Sigmoid colon (tissue), 6 donors: ENCODE measurements at regions not wholly inside any gene's neighbourhood (a gene's known extent, or its start where the extent isn't known, plus 50 kb on each side); places are given as distances from the start of the nearest gene placed in this dataset.

Source experiments
- DNase-seq: peaks from one replicate; pipeline ENCODE4 v3.0.0-alpha.2; 2019
- H3K27ac ChIP-seq, 4 donors: fragments of 200-600 bp; sonication (generic); one replicate each; pipeline ENCODE4 v1.5.1; 2016 to 2019; ENCODE audit warnings: mild to moderate bottlenecking in 1 of 4
- H3K27me3 ChIP-seq, 3 donors: fragments of 200-600 bp; sonication (generic); one replicate each; pipeline ENCODE4 v1.5.1; 2019; ENCODE audit warnings: mild to moderate bottlenecking in 1 of 3
- H3K36me3 ChIP-seq, 4 donors: fragments of 200-600 bp; sonication (generic); one replicate each; pipeline ENCODE4 v1.5.1; 2016 to 2019
- H3K4me1 ChIP-seq, 4 donors: fragments of 200-600 bp; sonication (generic); one replicate each; pipeline ENCODE4 v1.5.1; 2017 to 2019
- H3K4me3 ChIP-seq, 4 donors: fragments of 200-600 bp; sonication (generic); one replicate each; pipeline ENCODE4 v1.5.1; 2017 to 2019; ENCODE audit warnings: mild to moderate bottlenecking in 2 of 4, moderate library complexity in 1 of 4
- H3K9me3 ChIP-seq, 4 donors: fragments of 200-600 bp in 3 of 4; sonication (generic) in 3 of 4; one replicate each; pipeline versions ENCODE4 v1.5.1 to v1.6.1; 2013 to 2019
- EP300 ChIP-seq, 4 donors: sonication (generic); formaldehyde crosslinking; IDR thresholded peaks; one replicate each; pipeline ENCODE4 v1.6.1; 2017; ENCODE audit warnings: antibody characterized with exemption in 4 of 4
- POLR2A ChIP-seq, 2 donors: fragments of 450-650 bp; IDR thresholded peaks; one replicate each; pipeline ENCODE4 v1.6.1; 2016; ENCODE audit warnings: antibody characterized with exemption in 2 of 2, mild to moderate bottlenecking in 2 of 2, moderate library complexity in 2 of 2
- POLR2AphosphoS5 ChIP-seq, 4 donors: sonication (generic); formaldehyde crosslinking; IDR thresholded peaks; one replicate each; pipeline ENCODE4 v1.6.1; 2017; ENCODE audit warnings: antibody characterized with exemption in 4 of 4
- WGBS, 2 donors: extraction: QIAGEN DNeasy Blood & Tissue Kit; methylation state at CpG; one replicate each; pipeline ENCODE4 v1.1.7; 2013; 5-methylcytosine and 5-hydroxymethylcytosine counted together
- intact Hi-C: fragments of 100-400 bp; cut with DNase I; formaldehyde crosslinking; loops from one replicate; pipeline ENCODE4 v1.15.1; 2023
- TF ChIP-seq, protein P1 (sequence below), 4 experiments: fragments of 450-650 bp in 3 of 4; fragments of 200-600 bp in 1 of 4; IDR thresholded peaks; one replicate each; pipeline ENCODE4 v1.5.1; 2016 to 2019; ENCODE audit warnings: antibody characterized with exemption in 4 of 4, mild to moderate bottlenecking in 3 of 4, moderate library complexity in 2 of 4
- donor health status: healthy with polysubstance abuse.
- donor health status: healthy.

DNA sequence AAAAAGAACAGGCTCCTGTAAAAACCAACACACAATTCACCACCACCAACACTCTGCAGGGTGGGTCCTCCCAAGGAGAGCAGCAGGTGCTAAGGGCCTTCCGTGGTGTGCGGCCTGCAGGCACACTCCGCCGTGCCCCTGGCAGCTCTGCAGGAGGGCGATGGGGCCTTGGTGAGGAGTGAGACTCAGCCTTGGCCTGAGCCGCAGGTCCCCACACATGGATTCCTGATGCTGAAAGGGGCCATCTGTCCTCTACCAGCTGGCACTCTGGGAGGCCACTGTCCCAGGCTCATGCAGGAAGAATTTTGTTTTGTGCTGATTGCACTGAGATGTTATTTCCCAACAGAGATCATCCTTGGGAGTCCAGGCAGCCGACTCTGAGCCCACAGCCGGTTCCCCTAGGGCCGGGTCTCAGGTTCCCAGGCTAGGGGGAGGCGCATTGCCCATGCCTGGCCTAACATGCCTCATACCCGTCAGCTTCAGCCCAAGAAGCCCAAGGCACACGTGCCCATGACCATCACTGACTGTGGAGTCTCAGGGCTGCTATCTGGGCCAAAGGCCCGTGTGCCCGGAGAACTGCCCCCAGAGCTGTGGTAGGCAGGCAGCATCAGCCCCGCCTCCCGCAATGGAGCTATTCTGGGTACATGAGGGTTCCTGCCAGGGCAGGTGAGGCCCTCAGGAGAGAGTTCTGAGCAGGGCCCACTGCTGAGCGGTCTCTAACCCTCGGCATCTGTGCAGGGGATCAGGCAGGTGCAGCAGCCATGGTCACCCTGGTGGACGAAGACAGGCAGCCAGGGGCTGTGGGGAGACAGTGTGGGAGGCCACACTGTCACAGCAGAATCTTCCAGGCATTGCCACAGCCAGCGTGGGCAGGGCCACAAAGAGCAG, 97.9 kb upstream of the ZNF469 start:
- Histone ChIP-seq H3K27me3 (no peaks in the 10 kb centered on the region), H3K9me3 (peaks cover 0 to 20% (median 9%) of the 10 kb centered on the region in 4 donors), H3K36me3 (no peaks in the 10 kb centered on the region), H3K27ac (no peak overlapping the region), H3K4me1 (peaks cover 0 to 18% (median 18%) of the 10 kb centered on the region in 4 donors), H3K4me3 (no peak overlapping the region)
- TF ChIP-seq EP300 (IDR thresholded peaks at IDR 0.05) = no peak
- TF ChIP-seq, protein P1, sequence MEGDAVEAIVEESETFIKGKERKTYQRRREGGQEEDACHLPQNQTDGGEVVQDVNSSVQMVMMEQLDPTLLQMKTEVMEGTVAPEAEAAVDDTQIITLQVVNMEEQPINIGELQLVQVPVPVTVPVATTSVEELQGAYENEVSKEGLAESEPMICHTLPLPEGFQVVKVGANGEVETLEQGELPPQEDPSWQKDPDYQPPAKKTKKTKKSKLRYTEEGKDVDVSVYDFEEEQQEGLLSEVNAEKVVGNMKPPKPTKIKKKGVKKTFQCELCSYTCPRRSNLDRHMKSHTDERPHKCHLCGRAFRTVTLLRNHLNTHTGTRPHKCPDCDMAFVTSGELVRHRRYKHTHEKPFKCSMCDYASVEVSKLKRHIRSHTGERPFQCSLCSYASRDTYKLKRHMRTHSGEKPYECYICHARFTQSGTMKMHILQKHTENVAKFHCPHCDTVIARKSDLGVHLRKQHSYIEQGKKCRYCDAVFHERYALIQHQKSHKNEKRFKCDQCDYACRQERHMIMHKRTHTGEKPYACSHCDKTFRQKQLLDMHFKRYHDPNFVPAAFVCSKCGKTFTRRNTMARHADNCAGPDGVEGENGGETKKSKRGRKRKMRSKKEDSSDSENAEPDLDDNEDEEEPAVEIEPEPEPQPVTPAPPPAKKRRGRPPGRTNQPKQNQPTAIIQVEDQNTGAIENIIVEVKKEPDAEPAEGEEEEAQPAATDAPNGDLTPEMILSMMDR (IDR thresholded peaks at IDR 0.05) = no peak
- no peak for TF ChIP-seq POLR2A (IDR thresholded peaks at IDR 0.05)
- no peak for TF ChIP-seq POLR2AphosphoS5 (IDR thresholded peaks at IDR 0.05)
- WGBS, 2 donors = 93 to 94% methylated on average over 20 of the region's 20 CpGs
- intact Hi-C loops = no loop called here
- no peak for DNase-seq

DNA sequence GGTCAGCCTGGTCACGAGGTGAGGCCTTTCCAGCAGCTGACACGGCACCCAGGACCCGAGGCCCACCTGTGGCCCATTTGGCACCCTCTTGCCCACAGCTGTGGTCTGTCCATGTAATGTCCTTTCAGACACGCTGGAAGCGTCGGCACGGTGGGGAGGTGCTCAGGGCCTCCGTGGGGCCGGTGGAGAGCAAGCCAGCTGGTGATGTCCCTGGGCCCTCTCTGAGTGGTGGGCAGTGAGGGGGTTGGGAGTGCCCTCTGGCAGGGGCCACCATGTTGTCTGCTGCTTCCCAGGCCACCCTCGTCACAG, 97.3 kb upstream of the ZNF469 start:
- Histone ChIP-seq H3K36me3 (no peaks in the 10 kb centered on the region), H3K4me3 (no peak overlapping the region), H3K9me3 (peaks cover 0 to 20% (median 9%) of the 10 kb centered on the region in 4 donors), H3K4me1 (peaks cover 0 to 18% (median 18%) of the 10 kb centered on the region in 4 donors), H3K27ac (no peak overlapping the region), H3K27me3 (no peaks in the 10 kb centered on the region)
- no peak for DNase-seq
- 84 to 85% methylated on average over 10 of the region's 10 CpGs for WGBS, 2 donors
- TF ChIP-seq POLR2AphosphoS5 (IDR thresholded peaks at IDR 0.05) (no peak), EP300 (IDR thresholded peaks at IDR 0.05) (no peak), POLR2A (IDR thresholded peaks at IDR 0.05) (no peak)
- TF ChIP-seq, protein P1 (IDR thresholded peaks at IDR 0.05) = no peak
- intact Hi-C loops = no loop called here

DNA sequence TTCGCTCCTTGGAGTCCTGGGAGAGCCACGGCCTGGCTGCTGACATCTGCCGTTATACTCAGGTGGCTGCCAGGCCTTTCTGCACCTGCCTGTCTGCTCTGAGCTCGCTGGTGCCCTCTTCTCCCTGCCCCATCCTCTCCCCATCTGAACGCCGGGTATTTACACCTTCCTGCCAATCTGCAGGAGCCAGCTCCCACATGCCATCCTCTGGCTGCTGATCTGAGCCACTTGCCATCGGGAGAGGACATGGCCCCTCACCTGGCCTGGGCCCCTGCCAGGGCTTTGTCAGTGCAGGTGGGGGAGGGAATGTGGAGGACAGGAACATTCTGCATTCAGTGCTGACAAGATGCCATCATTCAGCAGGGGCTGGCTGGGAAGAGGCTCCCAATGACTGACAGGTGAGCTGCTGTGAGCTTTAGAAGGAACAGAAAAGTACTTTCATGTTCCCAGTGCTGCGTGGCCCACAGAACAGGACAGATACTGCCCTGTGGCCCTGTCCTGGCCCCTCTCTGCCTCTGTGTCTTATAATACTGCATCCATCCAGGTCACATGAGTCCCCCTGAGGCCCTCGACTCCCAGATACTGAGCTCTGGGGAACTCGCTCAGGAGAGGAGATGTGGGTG, 96.3 kb upstream of the ZNF469 start:
- 79 to 89% methylated on average over 10 of the region's 10 CpGs for WGBS, 2 donors
- intact Hi-C loops = no loop called here
- H3K27ac ChIP-seq = no peak overlapping the region
- H3K9me3 ChIP-seq = peaks cover 0 to 20% (median 9%) of the 10 kb centered on the region in 4 donors
- H3K36me3 ChIP-seq = no peaks in the 10 kb centered on the region
- no peak for DNase-seq
- no peaks in the 10 kb centered on the region for H3K27me3 ChIP-seq
- TF ChIP-seq POLR2A (IDR thresholded peaks at IDR 0.05) (no peak), EP300 (IDR thresholded peaks at IDR 0.05) (no peak), POLR2AphosphoS5 (IDR thresholded peaks at IDR 0.05) (no peak)
- TF ChIP-seq, protein P1 (IDR thresholded peaks at IDR 0.05) = no peak
- H3K4me3 ChIP-seq = no peak overlapping the region
- peaks cover 0 to 18% (median 18%) of the 10 kb centered on the region in 4 donors for H3K4me1 ChIP-seq

- H3K4me3 ChIP-seq = no peak overlapping the region
- intact Hi-C loops = no loop called here
- H3K4me1 ChIP-seq = peaks cover 0 to 11% (median 11%) of the 10 kb centered on the region in 4 donors
- DNase-seq = no peak
- H3K9me3 ChIP-seq = peaks cover 0 to 20% (median 9%) of the 10 kb centered on the region in 4 donors
- no peaks in the 10 kb centered on the region for H3K36me3 ChIP-seq
- WGBS, 2 donors = 62 to 87% methylated on average over 3 of the region's 3 CpGs
- H3K27ac ChIP-seq = no peak overlapping the region
- H3K27me3 ChIP-seq = no peaks in the 10 kb centered on the region
- no peak for TF ChIP-seq POLR2A (IDR thresholded peaks at IDR 0.05)
- no peak for TF ChIP-seq EP300 (IDR thresholded peaks at IDR 0.05)
- TF ChIP-seq, protein P1 (IDR thresholded peaks at IDR 0.05) = peak in 2 of 4 experiments; percentile 38 to 61
- TF ChIP-seq POLR2AphosphoS5 (IDR thresholded peaks at IDR 0.05) = no peak
Measured at GRCh38 chr16:88287219-88287618, 95.5 kb upstream of the ZNF469 start.
